ENCODE measurements at regions not wholly inside any gene's neighbourhood (a gene's known extent, or its start where the extent isn't known, plus 50 kb on each side); places are given as distances from the start of the nearest gene placed in this dataset.

- no peak overlapping the region for H3K9ac ChIP-seq (ENCODE audit: insufficient read depth in 1 of 2, low read depth in 2 of 2, low read length in 2 of 2)
- H3K4me3 ChIP-seq, result no peak overlapping the region
- 28% methylated on average over 11 of the region's 11 CpGs for WGBS (ENCODE audit: insufficient coverage, low coverage, missing lambda C conversion rate)
- H3K27me3 ChIP-seq (ENCODE audit: control insufficient read depth in 2 of 2, insufficient read depth in 2 of 2, low read length in 2 of 2), result no peaks in the 10 kb centered on the region
- FAIRE-seq, result no peak
- H3K27ac ChIP-seq (ENCODE audit: extremely low read depth, low read depth, low read length), result no peak overlapping the region
- H3K4me1 ChIP-seq (replicated peaks in 1 of 2; ENCODE audit: control insufficient read depth in 2 of 2, insufficient read depth in 2 of 2, low read length in 2 of 2), result peaks cover 7 to 32% of the 10 kb centered on the region in 2 experiments; a peak in 4 of 5 replicates
- no peak for DNase-seq (ENCODE audit: extremely low read depth in 1 of 4, low spot score in 3 of 4)
- no TSS peak for BruUV-seq (replicated peaks)
- H3K36me3 ChIP-seq (ENCODE audit: control insufficient read depth, insufficient read depth, low read length), result no peaks in the 10 kb centered on the region
- no peak for ATAC-seq
- H2AFZ ChIP-seq (ENCODE audit: low read depth, low read length), result peak overlapping the region; percentile 84
- intact Hi-C loops (cut with micrococcal nuclease) (no loop called here), in situ Hi-C loops (cut with MboI) (no loop called here)
- H4K20me1 ChIP-seq (replicated peaks; ENCODE audit: control insufficient read depth, insufficient read depth, low read length), result no peaks in the 10 kb centered on the region
- H3K4me2 ChIP-seq (ENCODE audit: insufficient read depth, low read length), result no peak overlapping the region; the same call in 1 of the 2 replicates
- ChIA-PET CTCF (ENCODE audit: low intra/inter-chr PET ratio) (no interaction called here), POLR2A (interaction anchor here (0.9 to 2.3 kb wide), 2 partner anchors 101 to 111 kb away, joined by 3 to 7 read pairs; partner anchors contain the start of gene KLF6)
- no peaks in the 10 kb centered on the region for H3K9me3 ChIP-seq (replicated peaks; ENCODE audit: control insufficient read depth, insufficient read depth, low read depth, low read length)
- H3K9me1 ChIP-seq (ENCODE audit: control insufficient read depth, insufficient read depth, low read length), result no peaks in the 10 kb centered on the region
- H3K79me2 ChIP-seq (ENCODE audit: control insufficient read depth, insufficient read depth, low read length), result no peaks in the 10 kb centered on the region
- TF ChIP-seq RBM39 (optimal IDR thresholded peaks at IDR 0.05; ENCODE audit: low read depth, low read length) (no peak), MAFF (IDR thresholded peaks at IDR 0.05; ENCODE audit: low read length) (no peak), FOXJ2 (tag; IDR thresholded peaks at IDR 0.05) (no peak), RAD51 (IDR thresholded peaks at IDR 0.05; ENCODE audit: borderline replicate concordance, low read depth) (no peak), NFE2L1 (tag; IDR thresholded peaks at IDR 0.05; ENCODE audit: borderline replicate concordance, low read depth) (no peak), ADNP (tag; IDR thresholded peaks at IDR 0.05) (no peak), FOXK2 (conservative IDR thresholded peaks at IDR 0.05 in 1 of 2, IDR thresholded peaks at IDR 0.05 in 1 of 2; ENCODE audit: low read depth in 2 of 2) (no peak), BACH1 (tag; IDR thresholded peaks at IDR 0.05) (peak; percentile 63; the same call in 1 of the 2 replicates), CREB1 (IDR thresholded peaks at IDR 0.05) (no peak), CREB1 (CRISPR knock-in tag; IDR thresholded peaks at IDR 0.05) (0 out of 2 replicates have a peak, but pooled peaks have one; percentile 29), E4F1 (CRISPR knock-in tag; IDR thresholded peaks at IDR 0.05; ENCODE audit: borderline replicate concordance) (no peak), KAT7 (CRISPR knock-in tag; IDR thresholded peaks at IDR 0.05; ENCODE audit: borderline replicate concordance) (no peak), KLF6 (CRISPR knock-in tag; IDR thresholded peaks at IDR 0.05; ENCODE audit: borderline replicate concordance) (no peak), HNRNPK (IDR thresholded peaks at IDR 0.05; ENCODE audit: low read depth, low read length, poor library complexity, severe bottlenecking) (no peak), MECOM (CRISPR knock-in tag; IDR thresholded peaks at IDR 0.05) (no peak), ZNF316 (IDR thresholded peaks at IDR 0.05) (no peak), ZNF347 (CRISPR knock-in tag; IDR thresholded peaks at IDR 0.05; ENCODE audit: low read depth) (no peak), POU5F1 (IDR thresholded peaks at IDR 0.05; ENCODE audit: borderline replicate concordance, low read depth, low read length, partially characterized antibody) (no peak)
- TF ChIP-seq, protein P1, sequence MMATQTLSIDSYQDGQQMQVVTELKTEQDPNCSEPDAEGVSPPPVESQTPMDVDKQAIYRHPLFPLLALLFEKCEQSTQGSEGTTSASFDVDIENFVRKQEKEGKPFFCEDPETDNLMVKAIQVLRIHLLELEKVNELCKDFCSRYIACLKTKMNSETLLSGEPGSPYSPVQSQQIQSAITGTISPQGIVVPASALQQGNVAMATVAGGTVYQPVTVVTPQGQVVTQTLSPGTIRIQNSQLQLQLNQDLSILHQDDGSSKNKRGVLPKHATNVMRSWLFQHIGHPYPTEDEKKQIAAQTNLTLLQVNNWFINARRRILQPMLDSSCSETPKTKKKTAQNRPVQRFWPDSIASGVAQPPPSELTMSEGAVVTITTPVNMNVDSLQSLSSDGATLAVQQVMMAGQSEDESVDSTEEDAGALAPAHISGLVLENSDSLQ (IDR thresholded peaks at IDR 0.05), result 0 out of 2 replicates have a peak, but pooled peaks have one; percentile 5
Measured at GRCh38 chr10:3886641-3887251, 101.7 kb upstream of the KLF6 start.

Measured in K562 (cell line).